ENCODE measurements at regions not wholly inside any gene's neighbourhood (a gene's known extent, or its start where the extent isn't known, plus 50 kb on each side); places are given as distances from the start of the nearest gene placed in this dataset.

DNA sequence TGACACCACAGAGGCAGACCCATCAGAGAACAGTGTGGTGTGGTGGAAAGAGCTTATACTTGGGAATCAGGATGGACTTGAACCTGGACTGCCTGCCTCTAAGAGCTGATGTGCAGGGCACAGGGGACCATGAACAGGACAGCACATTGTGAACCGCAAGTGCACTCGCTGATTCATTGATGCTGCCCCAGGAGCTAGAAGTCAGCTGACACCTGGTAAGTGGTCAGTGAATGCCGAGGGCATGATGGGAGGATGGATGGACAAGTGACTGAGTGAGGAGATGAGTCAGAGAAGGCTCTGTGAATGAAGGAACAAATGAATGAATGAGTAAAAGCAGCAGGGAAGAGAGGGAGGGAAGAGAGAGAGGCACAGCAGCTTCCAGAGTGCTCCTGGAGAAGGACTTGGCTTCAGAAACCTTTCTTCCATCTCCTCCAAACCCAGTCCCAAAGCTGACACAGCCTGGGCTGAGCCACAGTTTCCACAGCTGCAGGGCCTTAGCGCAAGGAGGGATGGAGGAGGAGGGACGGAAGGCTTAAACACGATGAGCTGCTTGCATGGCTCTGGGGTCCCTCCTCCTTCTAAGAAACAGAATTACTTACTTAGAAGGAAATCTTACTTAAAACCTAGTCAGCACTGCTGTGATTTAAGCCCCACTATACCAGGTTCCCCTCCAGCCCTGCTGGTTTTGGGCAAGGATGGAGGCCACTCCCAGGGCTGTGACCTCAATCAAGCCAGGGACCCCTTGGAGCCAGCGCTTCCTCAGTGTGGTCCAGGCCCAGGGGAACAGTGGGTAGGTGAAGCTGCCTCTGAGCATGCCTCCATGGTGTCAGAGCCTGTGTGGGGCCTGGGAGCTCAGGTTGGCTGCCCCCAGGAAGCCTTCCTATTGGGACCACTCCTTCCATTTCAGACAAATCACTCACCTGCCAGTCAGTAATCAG is 184.6 kb downstream of the TMEM132E start:
- intact Hi-C loops (cut with DNase I), result no loop called here
- Histone ChIP-seq H3K36me3 (no peaks in the 10 kb centered on the region), H3K4me3 (no peak overlapping the region), H3K27ac (no peak overlapping the region), H3K9me3 (no peaks in the 10 kb centered on the region), H3K9ac (ENCODE audit: low read depth in 2 of 2, low read length in 2 of 2) (no peak overlapping the region), H3K27me3 (no peaks in the 10 kb centered on the region), H3K4me1 (no peaks in the 10 kb centered on the region)
- TF ChIP-seq, protein P1, sequence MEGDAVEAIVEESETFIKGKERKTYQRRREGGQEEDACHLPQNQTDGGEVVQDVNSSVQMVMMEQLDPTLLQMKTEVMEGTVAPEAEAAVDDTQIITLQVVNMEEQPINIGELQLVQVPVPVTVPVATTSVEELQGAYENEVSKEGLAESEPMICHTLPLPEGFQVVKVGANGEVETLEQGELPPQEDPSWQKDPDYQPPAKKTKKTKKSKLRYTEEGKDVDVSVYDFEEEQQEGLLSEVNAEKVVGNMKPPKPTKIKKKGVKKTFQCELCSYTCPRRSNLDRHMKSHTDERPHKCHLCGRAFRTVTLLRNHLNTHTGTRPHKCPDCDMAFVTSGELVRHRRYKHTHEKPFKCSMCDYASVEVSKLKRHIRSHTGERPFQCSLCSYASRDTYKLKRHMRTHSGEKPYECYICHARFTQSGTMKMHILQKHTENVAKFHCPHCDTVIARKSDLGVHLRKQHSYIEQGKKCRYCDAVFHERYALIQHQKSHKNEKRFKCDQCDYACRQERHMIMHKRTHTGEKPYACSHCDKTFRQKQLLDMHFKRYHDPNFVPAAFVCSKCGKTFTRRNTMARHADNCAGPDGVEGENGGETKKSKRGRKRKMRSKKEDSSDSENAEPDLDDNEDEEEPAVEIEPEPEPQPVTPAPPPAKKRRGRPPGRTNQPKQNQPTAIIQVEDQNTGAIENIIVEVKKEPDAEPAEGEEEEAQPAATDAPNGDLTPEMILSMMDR (IDR thresholded peaks at IDR 0.05), result no peak
- DNase-seq, result no peak

GRCh38 chr17:34762078-34762477 is 182.7 kb downstream of the TMEM132E start:
- no peaks in the 10 kb centered on the region for H3K9me3 ChIP-seq
- intact Hi-C loops (cut with DNase I), result no loop called here
- no peaks in the 10 kb centered on the region for H3K27me3 ChIP-seq
- no peaks in the 10 kb centered on the region for H3K36me3 ChIP-seq
- no peaks in the 10 kb centered on the region for H3K4me1 ChIP-seq
- H3K9ac ChIP-seq (ENCODE audit: low read depth in 2 of 2, low read length in 2 of 2), result no peak overlapping the region
- no peak overlapping the region for H3K27ac ChIP-seq
- DNase-seq, result no peak
- H3K4me3 ChIP-seq, result no peak overlapping the region
- TF ChIP-seq, protein P1 (IDR thresholded peaks at IDR 0.05), result no peak

GRCh38 chr17:34761646-34762045 is 182.3 kb downstream of the TMEM132E start:
- TF ChIP-seq, protein P1 (IDR thresholded peaks at IDR 0.05), result no peak
- Histone ChIP-seq H3K4me3 (no peak overlapping the region), H3K27me3 (no peaks in the 10 kb centered on the region), H3K27ac (no peak overlapping the region), H3K9me3 (no peaks in the 10 kb centered on the region), H3K36me3 (no peaks in the 10 kb centered on the region), H3K9ac (ENCODE audit: low read depth in 2 of 2, low read length in 2 of 2) (no peak overlapping the region), H3K4me1 (no peaks in the 10 kb centered on the region)
- DNase-seq, result no peak
- intact Hi-C loops (cut with DNase I), result no loop called here

GRCh38 chr17:34760931-34761495 is 181.6 kb downstream of the TMEM132E start:
- Histone ChIP-seq H3K9me3 (no peaks in the 10 kb centered on the region), H3K36me3 (no peaks in the 10 kb centered on the region), H3K27ac (no peak overlapping the region), H3K9ac (ENCODE audit: low read depth in 2 of 2, low read length in 2 of 2) (no peak overlapping the region), H3K4me3 (no peak overlapping the region), H3K4me1 (no peaks in the 10 kb centered on the region), H3K27me3 (no peaks in the 10 kb centered on the region)
- TF ChIP-seq, protein P1 (IDR thresholded peaks at IDR 0.05), result no peak
- DNase-seq, result no peak
- intact Hi-C loops (cut with DNase I), result no loop called here

- H3K9ac ChIP-seq (ENCODE audit: low read depth in 2 of 2, low read length in 2 of 2), result no peak overlapping the region
- H3K27me3 ChIP-seq, result no peaks in the 10 kb centered on the region
- no peaks in the 10 kb centered on the region for H3K36me3 ChIP-seq
- H3K4me3 ChIP-seq, result no peak overlapping the region
- H3K27ac ChIP-seq, result no peak overlapping the region
- no peak for DNase-seq
- TF ChIP-seq, protein P1 (IDR thresholded peaks at IDR 0.05), result no peak
- no peaks in the 10 kb centered on the region for H3K4me1 ChIP-seq
- H3K9me3 ChIP-seq, result no peaks in the 10 kb centered on the region
- intact Hi-C loops (cut with DNase I), result no loop called here
Observed at GRCh38 chr17:34758718-34759117, 179.3 kb downstream of the TMEM132E start.

All from colonic mucosa (tissue), 4 donors.